T-helper 1 cell (primary cell): ENCODE measurements at regions not wholly inside any gene's neighbourhood (a gene's known extent, or its start where the extent isn't known, plus 50 kb on each side); places are given as distances from the start of the nearest gene placed in this dataset.

ENCODE experiments used
- DNase-seq, 5 donors: peaks; one replicate each; pipeline ENCODE4 v3.0.0-alpha.2; 2012 to 2020

DNA sequence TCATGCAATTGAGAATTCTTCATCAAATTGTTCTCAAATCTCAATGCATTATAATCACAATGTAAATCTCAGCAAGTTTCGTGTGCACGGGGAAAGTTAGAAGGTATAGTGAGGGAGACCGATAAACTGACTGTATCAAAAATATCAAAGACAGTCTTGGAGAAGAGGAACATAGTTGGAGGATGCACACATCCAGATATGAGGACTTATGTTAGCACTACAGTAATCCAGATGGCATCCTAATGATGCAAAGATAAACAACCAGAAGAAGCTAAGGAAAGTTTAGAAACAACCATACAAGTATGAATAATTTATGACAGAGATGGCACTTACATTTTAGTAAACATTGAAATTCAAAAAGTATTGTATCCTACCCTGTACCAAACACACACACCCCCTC lies 760.1 kb downstream of the RPS29 start:
- no peak for DNase-seq

DNA sequence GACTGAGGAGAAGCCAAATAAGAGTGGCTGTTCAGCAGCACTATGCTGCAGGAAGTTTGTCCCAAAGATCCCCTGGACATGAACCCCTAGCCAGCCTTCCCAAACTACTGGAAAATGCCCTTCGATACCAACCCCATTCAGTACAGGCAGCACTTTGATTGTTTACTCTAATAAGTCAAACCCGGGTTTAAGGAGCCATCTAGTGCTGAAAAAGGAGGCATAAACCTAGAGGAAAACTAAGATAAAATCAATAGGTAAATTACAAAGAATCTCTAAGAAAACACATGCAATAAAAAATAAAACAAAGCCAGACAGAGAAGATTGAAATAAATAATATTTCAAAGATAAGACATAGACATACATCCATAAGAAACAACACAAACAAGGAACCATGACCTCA lies 771.6 kb downstream of the RPS29 start:
- DNase-seq, result no peak

- DNase-seq, result no peak
Observed at GRCh38 chr14:48805315-48805714, 780.9 kb downstream of the RPS29 start.

DNA sequence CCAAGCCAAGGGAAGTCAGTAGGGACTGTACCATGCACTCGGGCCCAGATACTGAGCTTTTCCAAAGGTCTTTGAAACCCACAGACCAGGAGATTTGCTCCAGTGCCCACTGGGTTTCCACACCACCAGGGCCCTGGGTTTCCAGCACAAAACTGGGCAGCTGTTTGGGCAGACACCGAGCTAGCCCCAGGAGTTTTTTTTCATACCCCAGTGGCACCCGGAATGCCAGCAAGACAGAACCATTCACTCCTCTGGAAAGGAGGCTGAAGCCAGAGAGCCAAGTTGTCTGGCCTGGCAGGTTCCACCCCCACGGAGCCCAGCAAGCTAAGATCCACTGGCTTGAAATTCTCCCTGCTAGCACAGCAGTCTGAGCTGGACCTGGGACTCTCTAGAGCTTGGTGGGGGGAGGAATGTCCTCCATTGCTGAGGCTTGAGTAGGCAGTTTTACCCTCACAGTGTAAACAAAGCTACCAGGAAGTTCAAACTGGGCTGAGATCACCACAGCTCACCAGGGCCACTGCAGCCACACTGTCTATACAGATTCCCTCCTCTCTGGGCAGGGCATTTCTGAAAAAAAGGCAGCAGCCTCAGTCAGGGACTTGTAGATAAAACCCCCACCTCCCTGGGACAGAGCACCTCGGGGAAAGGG lies 793.7 kb downstream of the RPS29 start:
- no peak for DNase-seq

GRCh38 chr14:48788771-48789170 lies 797.4 kb downstream of the RPS29 start:
- no peak for DNase-seq

DNA sequence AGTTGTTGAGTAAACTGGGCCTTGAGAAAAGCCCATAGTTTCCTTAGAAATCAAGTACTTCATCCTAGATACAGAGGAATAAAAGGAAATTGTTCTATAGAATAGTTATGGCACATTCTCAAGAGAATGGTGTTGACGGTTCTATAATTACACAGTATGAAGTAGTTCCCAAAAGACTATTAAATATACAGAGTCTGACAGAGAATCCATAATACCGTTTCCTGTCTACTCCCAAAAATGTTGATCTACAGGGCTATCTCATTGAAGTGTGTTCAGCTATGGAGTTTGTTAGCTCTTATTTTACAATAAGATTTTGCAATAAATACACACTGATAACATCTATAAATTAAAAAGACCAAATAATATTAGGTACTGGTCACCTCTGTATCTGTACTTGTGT lies 799.7 kb downstream of the RPS29 start:
- no peak for DNase-seq

GRCh38 chr14:48771717-48772116 lies 814.5 kb downstream of the RPS29 start:
- DNase-seq, result no peak

DNA sequence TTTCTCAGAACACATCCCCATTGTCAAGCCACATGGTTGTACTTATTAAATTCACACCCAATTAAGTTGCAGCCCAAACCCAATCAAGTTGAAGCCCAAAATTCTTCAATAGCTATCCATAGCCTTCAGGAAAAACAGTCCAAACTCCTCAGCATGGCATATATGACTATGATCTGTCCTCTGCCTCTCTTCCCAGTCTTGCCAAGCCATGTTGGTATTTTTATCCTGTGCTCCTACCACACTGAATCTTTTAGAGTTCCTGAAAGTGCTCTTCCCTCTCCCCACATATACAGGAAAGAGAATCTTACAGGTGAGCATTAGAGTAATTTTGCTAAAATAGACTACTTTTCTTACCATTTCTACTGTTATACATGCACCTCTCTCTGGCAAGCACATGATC lies 834.9 kb downstream of the RPS29 start:
- no peak for DNase-seq

DNA sequence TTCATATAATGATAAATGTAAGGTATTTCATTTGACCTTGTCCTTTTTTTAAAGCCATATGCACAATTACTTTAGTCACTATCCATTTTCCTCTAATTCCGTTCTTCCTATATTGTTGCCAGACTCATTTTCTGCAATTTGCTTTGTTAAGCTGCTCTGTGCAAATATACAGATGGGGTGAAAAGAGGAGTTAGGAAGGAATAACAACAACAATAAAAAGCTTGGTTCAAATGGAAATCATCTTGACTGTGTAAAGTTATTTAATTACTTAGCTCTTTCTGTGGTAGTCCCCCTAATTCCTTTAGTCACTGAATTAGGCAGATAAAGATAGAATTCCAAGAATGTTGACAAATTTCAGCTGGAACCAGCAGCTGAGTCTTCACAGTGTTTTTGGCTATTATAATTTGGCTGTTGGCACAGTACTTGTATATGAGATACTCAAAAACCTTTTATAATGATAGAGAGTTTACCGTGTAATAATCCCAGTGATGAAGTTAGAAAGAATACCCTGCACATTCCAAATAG lies 838.0 kb downstream of the RPS29 start:
- DNase-seq, result no peak

DNA sequence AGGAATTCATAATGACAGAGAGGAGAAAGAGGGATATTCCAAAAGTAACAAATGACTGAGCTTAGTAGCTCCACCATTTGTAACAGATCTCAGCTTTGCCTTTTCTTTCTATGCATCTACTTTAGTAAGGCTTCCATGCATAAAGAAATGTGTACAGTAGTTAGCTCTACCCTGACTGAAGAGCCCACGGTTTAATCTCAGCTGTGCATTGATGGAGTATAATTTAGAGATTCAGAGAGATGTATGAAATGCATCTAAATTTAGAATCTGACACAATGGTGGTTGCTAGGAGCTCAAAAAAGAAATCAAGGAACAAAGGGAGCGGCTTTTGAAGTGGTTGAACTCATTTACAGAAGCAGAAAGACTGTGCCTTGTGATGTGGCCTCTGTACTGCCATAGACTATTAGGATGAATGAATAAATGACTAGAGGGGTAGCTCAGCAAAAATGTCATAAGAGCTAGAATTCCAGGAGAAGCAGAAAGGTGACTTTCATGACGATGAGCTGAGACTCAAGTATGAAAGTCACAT lies 838.6 kb downstream of the RPS29 start:
- no peak for DNase-seq

DNA sequence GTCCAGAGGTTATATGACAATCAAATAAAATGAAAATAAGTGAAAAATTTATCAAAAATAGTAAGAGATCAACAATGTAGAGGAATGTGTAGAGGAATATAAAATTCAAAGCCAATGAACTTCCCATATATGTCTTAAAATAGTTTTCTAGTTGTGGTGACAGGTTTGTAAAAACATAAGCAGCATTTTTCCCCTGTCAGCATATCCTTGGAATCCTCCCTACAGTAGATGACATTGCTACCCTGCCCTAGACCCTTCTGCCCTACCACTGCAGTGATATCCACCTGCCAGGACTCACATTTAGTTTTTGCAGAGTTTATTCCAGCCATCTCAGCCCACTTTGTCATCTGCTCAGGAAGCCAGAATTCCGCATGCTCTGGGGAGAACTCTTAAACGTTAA lies 842.0 kb downstream of the RPS29 start:
- no peak for DNase-seq

GRCh38 chr14:48738186-48738925 lies 847.8 kb downstream of the RPS29 start:
- DNase-seq, result no peak

- DNase-seq, result no peak
Observed at GRCh38 chr14:48735607-48736006, 850.6 kb downstream of the RPS29 start.

DNA sequence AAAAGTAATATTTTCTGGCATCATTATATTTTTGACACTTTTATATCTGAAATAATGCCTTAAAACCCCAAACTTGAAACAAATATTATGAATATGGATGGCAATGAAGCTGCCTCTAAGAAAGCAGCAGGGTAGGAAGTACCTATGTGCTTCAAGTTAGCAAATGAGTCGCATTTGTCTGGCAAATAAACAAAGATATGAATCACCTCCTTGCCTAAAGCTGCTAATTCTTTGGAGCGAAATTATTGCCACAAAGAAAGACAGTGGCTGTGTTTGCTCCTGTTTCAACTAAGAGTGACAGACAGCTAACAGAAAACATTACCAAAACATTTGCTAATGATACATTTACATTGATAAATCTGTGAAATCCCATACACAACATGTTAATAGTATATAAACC lies 854.9 kb downstream of the RPS29 start:
- DNase-seq, result no peak

- no peak for DNase-seq
Observed at GRCh38 chr14:48726080-48726642, 860.0 kb downstream of the RPS29 start.

DNA sequence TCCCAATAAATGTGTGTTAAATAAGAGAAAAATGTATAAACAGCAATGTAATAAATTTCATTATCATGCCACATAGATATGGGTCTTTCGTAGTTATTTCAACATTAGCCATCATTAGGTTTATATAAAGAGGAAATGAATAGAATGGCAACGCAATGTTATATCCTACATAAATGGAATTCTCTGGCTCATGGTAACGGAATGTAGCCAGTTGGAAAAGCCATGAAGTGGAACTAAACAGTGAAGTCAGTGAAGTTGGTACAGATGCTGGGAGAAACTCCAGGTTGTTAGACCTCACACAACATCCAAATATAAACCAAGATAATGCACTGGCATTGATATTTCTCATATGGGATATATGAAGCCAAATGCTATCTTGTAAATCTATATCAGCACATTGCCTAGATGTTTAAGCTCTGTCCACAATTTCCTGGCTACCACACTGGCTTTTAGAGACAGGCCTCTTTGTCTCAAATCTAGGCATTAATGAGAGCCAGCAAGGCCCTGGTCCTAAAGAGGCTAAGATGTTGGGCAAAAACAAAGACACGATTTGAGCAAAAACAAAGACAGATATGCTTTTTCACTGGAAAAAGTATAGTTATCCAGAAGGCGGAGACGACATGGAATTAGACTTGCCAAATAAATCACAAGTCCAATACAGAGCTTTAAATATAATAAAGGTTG lies 861.0 kb downstream of the RPS29 start:
- no peak for DNase-seq

- DNase-seq, result no peak
Observed at GRCh38 chr14:48723841-48724495, 862.2 kb downstream of the RPS29 start.

- no peak for DNase-seq
Observed at GRCh38 chr14:48714366-48714765, 871.8 kb downstream of the RPS29 start.

DNA sequence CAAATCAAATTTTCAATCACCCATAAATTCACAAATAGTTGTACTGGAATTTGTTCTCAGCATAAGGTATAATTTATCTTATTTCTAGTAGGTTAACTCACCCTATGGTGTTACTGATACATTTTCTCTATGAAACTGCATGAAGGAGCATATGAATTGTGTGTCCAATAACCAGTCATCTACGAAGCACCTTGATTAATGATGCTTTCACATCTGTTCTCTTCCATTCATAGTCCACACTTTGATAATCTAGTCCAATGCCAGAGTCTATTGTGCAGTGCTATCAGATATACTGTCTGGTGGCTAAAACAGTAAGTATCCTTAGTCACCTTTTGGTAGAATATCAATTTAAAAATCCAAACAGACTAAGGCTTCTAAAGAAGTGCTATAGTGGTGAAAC lies 876.0 kb downstream of the RPS29 start:
- no peak for DNase-seq

- DNase-seq, result no peak
Observed at GRCh38 chr14:48709277-48709785, 876.8 kb downstream of the RPS29 start.

- no peak for DNase-seq
Observed at GRCh38 chr14:48704639-48705038, 881.5 kb downstream of the RPS29 start.

DNA sequence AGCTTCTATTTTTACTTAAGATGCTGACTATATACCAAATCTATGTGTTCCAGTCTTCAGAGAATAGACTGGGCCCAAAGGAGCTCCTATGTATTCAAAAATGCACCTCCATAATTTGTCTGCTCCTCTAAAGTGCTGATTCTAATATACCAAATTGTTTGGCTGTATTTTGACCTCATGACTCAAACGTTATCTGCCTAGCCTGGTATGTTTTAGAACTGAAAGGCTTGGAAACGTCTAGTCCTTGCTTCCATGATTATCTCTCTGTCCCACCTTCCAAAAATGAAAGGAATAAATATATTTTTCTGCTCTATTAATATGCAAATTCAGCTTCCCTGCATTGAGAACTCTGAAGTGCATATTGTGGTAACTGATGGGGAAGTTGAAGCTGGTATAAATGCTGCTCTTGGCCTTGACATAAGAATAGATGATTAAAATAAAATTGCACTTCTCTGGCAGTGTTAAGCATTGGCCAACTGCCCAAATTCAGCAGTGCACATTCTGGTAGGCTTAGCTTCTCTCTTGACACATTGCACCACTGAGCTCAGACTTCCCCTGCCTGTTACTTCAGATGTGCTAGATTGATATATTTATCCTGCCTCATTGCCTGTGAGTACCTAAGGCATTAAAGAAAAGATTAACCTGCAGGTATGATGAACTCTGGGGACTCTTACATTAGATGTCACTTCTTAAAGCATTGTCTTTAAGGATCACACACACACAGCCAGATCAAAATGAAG lies 882.3 kb downstream of the RPS29 start:
- DNase-seq, result no peak
